ENCODE measurements at regions not wholly inside any gene's neighbourhood (a gene's known extent, or its start where the extent isn't known, plus 50 kb on each side); places are given as distances from the start of the nearest gene placed in this dataset.

DNA sequence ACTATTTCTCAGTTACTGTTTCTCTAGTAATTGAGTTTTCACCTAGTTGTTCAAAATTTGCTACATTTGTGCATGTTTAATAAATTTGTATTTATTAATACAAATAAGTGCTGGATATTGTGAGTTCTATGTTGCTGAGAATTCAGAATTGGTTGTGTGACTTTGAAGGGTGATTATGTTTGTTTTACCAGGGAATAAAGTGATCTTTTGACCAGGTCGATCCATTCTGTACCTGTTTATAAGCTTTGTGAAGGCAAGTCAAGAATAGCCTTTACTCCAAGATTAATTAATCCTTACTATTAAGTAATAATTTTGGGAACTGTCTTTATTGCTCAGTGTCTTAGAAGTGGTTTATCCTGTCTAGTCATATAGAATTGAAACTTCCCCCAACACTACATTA is 230.0 kb upstream of the GYPC start (continued):
- TF ChIP-seq, protein P1, sequence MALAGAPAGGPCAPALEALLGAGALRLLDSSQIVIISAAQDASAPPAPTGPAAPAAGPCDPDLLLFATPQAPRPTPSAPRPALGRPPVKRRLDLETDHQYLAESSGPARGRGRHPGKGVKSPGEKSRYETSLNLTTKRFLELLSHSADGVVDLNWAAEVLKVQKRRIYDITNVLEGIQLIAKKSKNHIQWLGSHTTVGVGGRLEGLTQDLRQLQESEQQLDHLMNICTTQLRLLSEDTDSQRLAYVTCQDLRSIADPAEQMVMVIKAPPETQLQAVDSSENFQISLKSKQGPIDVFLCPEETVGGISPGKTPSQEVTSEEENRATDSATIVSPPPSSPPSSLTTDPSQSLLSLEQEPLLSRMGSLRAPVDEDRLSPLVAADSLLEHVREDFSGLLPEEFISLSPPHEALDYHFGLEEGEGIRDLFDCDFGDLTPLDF (CRISPR knock-in tag; IDR thresholded peaks at IDR 0.05), result no peak
- TF ChIP-seq, protein P2, sequence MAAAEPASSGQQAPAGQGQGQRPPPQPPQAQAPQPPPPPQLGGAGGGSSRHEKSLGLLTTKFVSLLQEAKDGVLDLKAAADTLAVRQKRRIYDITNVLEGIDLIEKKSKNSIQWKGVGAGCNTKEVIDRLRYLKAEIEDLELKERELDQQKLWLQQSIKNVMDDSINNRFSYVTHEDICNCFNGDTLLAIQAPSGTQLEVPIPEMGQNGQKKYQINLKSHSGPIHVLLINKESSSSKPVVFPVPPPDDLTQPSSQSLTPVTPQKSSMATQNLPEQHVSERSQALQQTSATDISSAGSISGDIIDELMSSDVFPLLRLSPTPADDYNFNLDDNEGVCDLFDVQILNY (CRISPR knock-in tag; IDR thresholded peaks at IDR 0.05), result no peak
- TF ChIP-seq, protein P3, sequence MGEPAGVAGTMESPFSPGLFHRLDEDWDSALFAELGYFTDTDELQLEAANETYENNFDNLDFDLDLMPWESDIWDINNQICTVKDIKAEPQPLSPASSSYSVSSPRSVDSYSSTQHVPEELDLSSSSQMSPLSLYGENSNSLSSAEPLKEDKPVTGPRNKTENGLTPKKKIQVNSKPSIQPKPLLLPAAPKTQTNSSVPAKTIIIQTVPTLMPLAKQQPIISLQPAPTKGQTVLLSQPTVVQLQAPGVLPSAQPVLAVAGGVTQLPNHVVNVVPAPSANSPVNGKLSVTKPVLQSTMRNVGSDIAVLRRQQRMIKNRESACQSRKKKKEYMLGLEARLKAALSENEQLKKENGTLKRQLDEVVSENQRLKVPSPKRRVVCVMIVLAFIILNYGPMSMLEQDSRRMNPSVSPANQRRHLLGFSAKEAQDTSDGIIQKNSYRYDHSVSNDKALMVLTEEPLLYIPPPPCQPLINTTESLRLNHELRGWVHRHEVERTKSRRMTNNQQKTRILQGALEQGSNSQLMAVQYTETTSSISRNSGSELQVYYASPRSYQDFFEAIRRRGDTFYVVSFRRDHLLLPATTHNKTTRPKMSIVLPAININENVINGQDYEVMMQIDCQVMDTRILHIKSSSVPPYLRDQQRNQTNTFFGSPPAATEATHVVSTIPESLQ (CRISPR knock-in tag; IDR thresholded peaks at IDR 0.05), result no peak
- TF ChIP-seq FOXK1 (CRISPR knock-in tag; IDR thresholded peaks at IDR 0.05) (no peak), GRHL2 (CRISPR knock-in tag; IDR thresholded peaks at IDR 0.05; ENCODE audit: insufficient replicate concordance, severe bottlenecking) (no peak)
- TF ChIP-seq, protein P4, sequence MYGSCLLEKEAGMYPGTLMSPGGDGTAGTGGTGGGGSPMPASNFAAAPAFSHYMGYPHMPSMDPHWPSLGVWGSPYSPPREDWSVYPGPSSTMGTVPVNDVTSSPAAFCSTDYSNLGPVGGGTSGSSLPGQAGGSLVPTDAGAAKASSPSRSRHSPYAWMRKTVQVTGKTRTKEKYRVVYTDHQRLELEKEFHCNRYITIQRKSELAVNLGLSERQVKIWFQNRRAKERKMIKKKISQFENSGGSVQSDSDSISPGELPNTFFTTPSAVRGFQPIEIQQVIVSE (CRISPR knock-in tag; IDR thresholded peaks at IDR 0.05; ENCODE audit: borderline replicate concordance), result no peak

DNA sequence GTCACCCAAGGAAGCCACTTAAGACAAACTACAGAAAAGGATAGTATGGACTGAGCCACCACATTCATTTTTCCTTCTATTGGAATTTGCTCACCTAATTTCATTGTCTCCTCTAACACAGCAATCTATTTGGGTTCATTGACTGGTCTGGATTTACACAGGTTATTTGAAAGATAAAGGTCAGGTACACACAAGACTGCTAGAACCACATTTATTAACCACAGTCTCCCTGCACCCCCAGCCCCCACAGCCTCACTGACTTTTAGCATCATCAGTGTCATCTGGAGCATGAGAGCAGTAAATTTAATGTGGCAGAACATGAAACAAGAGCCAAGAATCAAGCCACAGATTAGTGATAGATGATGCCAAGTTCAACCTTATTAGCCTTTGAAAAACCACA is 226.9 kb upstream of the GYPC start:
- Mint-ChIP-seq H3K36me3 (peaks cover 57% of the 10 kb centered on the region), H3K27me3 (ENCODE audit: low read depth) (no peaks in the 10 kb centered on the region; the same call in 1 of the 2 replicates), H3K9me3 (peaks cover 92% of the 10 kb centered on the region), H3K4me3 (no peak overlapping the region), H3K27ac (no peak overlapping the region), H3K4me1 (no peaks in the 10 kb centered on the region)
- ChIA-PET POLR2A (no interaction called here), CTCF (no interaction called here)
- DNase-seq (ENCODE audit: low spot score) (no peak), ATAC-seq (no peak)
- TF ChIP-seq JUN (CRISPR knock-in tag; IDR thresholded peaks at IDR 0.05), result no peak
- TF ChIP-seq NR2C2 (CRISPR knock-in tag; IDR thresholded peaks at IDR 0.05), result no peak
- TF ChIP-seq, protein P5, sequence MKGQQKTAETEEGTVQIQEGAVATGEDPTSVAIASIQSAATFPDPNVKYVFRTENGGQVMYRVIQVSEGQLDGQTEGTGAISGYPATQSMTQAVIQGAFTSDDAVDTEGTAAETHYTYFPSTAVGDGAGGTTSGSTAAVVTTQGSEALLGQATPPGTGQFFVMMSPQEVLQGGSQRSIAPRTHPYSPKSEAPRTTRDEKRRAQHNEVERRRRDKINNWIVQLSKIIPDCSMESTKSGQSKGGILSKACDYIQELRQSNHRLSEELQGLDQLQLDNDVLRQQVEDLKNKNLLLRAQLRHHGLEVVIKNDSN (CRISPR knock-in tag; IDR thresholded peaks at IDR 0.05), result no peak
- TF ChIP-seq JAZF1 (CRISPR knock-in tag; IDR thresholded peaks at IDR 0.05), result no peak
- TF ChIP-seq ELF4 (CRISPR knock-in tag; IDR thresholded peaks at IDR 0.05; ENCODE audit: low read depth), result no peak
- TF ChIP-seq FOXP1 (CRISPR knock-in tag; IDR thresholded peaks at IDR 0.05; ENCODE audit: borderline replicate concordance), result no peak
- TF ChIP-seq, protein P1 (CRISPR knock-in tag; IDR thresholded peaks at IDR 0.05), result no peak
- TF ChIP-seq, protein P6, sequence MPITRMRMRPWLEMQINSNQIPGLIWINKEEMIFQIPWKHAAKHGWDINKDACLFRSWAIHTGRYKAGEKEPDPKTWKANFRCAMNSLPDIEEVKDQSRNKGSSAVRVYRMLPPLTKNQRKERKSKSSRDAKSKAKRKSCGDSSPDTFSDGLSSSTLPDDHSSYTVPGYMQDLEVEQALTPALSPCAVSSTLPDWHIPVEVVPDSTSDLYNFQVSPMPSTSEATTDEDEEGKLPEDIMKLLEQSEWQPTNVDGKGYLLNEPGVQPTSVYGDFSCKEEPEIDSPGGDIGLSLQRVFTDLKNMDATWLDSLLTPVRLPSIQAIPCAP (CRISPR knock-in tag; IDR thresholded peaks at IDR 0.05), result no peak
- TF ChIP-seq, protein P7, sequence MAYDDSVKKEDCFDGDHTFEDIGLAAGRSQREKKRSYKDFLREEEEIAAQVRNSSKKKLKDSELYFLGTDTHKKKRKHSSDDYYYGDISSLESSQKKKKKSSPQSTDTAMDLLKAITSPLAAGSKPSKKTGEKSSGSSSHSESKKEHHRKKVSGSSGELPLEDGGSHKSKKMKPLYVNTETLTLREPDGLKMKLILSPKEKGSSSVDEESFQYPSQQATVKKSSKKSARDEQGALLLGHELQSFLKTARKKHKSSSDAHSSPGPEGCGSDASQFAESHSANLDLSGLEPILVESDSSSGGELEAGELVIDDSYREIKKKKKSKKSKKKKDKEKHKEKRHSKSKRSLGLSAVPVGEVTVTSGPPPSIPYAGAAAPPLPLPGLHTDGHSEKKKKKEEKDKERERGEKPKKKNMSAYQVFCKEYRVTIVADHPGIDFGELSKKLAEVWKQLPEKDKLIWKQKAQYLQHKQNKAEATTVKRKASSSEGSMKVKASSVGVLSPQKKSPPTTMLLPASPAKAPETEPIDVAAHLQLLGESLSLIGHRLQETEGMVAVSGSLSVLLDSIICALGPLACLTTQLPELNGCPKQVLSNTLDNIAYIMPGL (CRISPR knock-in tag; IDR thresholded peaks at IDR 0.05), result no peak
- no peak for TF ChIP-seq EMX1 (CRISPR knock-in tag; IDR thresholded peaks at IDR 0.05)
- TF ChIP-seq, protein P8, sequence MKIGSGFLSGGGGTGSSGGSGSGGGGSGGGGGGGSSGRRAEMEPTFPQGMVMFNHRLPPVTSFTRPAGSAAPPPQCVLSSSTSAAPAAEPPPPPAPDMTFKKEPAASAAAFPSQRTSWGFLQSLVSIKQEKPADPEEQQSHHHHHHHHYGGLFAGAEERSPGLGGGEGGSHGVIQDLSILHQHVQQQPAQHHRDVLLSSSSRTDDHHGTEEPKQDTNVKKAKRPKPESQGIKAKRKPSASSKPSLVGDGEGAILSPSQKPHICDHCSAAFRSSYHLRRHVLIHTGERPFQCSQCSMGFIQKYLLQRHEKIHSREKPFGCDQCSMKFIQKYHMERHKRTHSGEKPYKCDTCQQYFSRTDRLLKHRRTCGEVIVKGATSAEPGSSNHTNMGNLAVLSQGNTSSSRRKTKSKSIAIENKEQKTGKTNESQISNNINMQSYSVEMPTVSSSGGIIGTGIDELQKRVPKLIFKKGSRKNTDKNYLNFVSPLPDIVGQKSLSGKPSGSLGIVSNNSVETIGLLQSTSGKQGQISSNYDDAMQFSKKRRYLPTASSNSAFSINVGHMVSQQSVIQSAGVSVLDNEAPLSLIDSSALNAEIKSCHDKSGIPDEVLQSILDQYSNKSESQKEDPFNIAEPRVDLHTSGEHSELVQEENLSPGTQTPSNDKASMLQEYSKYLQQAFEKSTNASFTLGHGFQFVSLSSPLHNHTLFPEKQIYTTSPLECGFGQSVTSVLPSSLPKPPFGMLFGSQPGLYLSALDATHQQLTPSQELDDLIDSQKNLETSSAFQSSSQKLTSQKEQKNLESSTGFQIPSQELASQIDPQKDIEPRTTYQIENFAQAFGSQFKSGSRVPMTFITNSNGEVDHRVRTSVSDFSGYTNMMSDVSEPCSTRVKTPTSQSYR (CRISPR knock-in tag; IDR thresholded peaks at IDR 0.05), result no peak
- no peak for TF ChIP-seq OVOL2 (CRISPR knock-in tag; IDR thresholded peaks at IDR 0.05; ENCODE audit: borderline replicate concordance)
- TF ChIP-seq, protein P9, sequence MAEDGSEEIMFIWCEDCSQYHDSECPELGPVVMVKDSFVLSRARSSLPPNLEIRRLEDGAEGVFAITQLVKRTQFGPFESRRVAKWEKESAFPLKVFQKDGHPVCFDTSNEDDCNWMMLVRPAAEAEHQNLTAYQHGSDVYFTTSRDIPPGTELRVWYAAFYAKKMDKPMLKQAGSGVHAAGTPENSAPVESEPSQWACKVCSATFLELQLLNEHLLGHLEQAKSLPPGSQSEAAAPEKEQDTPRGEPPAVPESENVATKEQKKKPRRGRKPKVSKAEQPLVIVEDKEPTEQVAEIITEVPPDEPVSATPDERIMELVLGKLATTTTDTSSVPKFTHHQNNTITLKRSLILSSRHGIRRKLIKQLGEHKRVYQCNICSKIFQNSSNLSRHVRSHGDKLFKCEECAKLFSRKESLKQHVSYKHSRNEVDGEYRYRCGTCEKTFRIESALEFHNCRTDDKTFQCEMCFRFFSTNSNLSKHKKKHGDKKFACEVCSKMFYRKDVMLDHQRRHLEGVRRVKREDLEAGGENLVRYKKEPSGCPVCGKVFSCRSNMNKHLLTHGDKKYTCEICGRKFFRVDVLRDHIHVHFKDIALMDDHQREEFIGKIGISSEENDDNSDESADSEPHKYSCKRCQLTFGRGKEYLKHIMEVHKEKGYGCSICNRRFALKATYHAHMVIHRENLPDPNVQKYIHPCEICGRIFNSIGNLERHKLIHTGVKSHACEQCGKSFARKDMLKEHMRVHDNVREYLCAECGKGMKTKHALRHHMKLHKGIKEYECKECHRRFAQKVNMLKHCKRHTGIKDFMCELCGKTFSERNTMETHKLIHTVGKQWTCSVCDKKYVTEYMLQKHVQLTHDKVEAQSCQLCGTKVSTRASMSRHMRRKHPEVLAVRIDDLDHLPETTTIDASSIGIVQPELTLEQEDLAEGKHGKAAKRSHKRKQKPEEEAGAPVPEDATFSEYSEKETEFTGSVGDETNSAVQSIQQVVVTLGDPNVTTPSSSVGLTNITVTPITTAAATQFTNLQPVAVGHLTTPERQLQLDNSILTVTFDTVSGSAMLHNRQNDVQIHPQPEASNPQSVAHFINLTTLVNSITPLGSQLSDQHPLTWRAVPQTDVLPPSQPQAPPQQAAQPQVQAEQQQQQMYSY (CRISPR knock-in tag; IDR thresholded peaks at IDR 0.05), result no peak
- TF ChIP-seq, protein P4 (CRISPR knock-in tag; IDR thresholded peaks at IDR 0.05; ENCODE audit: borderline replicate concordance), result no peak
- no peak for TF ChIP-seq FOXK1 (CRISPR knock-in tag; IDR thresholded peaks at IDR 0.05)

Measured in WTC11 (cell line).